ENCODE measurements at regions not wholly inside any gene's neighbourhood (a gene's known extent, or its start where the extent isn't known, plus 50 kb on each side); places are given as distances from the start of the nearest gene placed in this dataset.

DNA sequence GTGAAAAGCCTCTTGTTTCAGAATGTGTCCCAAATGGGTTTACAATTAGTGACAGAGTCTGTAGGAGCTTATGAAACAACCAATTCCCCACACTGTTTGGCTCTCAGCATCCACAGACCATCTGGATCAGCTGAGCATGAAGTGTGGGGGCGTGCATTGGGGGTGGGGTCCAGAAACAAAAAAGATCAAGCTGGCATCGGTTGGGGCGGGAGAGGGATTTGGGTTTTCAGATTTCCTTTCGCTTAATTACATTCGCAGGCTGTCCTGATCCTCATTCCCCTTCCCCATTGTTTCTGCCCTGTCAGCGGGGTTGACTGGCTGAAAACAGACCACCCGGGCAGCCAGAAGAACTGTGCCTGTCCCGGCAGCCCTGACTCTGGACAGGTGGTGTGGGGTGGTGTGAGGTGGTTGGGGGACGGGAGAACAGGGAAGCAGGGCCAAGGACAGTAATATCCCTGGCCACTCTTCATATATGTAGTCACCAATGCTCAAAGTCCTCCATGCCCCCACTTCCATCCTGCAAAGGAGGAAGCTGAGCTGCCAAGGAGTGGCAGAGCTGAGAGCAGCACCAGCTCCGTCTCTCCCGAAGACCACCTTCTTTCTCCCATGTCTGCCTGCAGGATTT is 92.0 kb downstream of the IER5 start:
- TF ChIP-seq CTCF (CRISPR knock-in tag; IDR thresholded peaks at IDR 0.05) (no peak), ZNF281 (CRISPR knock-in tag; IDR thresholded peaks at IDR 0.05; ENCODE audit: borderline replicate concordance) (no peak), ZNF431 (CRISPR knock-in tag; IDR thresholded peaks at IDR 0.05; ENCODE audit: borderline replicate concordance, low read depth) (no peak)
- TF ChIP-seq, protein P1, sequence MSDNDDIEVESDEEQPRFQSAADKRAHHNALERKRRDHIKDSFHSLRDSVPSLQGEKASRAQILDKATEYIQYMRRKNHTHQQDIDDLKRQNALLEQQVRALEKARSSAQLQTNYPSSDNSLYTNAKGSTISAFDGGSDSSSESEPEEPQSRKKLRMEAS (IDR thresholded peaks at IDR 0.05), result no peak
